ENCODE measurements at regions not wholly inside any gene's neighbourhood (a gene's known extent, or its start where the extent isn't known, plus 50 kb on each side); places are given as distances from the start of the nearest gene placed in this dataset.

GRCh38 chr3:40642812-40643211, 118.1 kb downstream of the ZNF621 start:
- TF ChIP-seq CTCF (conservative IDR thresholded peaks at IDR 0.05; ENCODE audit: low read length) (no peak), EZH2phosphoT487 (IDR thresholded peaks at IDR 0.05; ENCODE audit: borderline replicate concordance, low read depth, low read length) (no peak)

Measured in OCI-LY7 (cell line).